IMR-90 (cell line): ENCODE measurements at regions not wholly inside any gene's neighbourhood (a gene's known extent, or its start where the extent isn't known, plus 50 kb on each side); places are given as distances from the start of the nearest gene placed in this dataset.

ENCODE experiments used
- ATAC-seq: fragments of 200-7000 bp; cut with Tn5 transposase; 2 replicates; pipeline ENCODE4 v1.9.1; 2020; ENCODE audit warnings: low read depth, mild to moderate bottlenecking, moderate library complexity
- BruUV-seq: library from RNA; stranded (reverse); fragments of 400-500 nt; replicated peaks from 2 replicates; lab custom pipeline; 2021; lab: Mats Ljungman, UMichigan
- CTCF ChIA-PET: fragments of 300-600 bp; formaldehyde crosslinking; extraction: SDS; loops from one replicate; lab custom pipeline; 2021; ENCODE audit warnings: antibody characterized with exemption; lab: Yijun Ruan, JAX
- POLR2A ChIA-PET: fragments of 300-600 bp; sonication (Branson Sonifier 250); formaldehyde crosslinking; loops from one replicate; lab custom pipeline; 2022; ENCODE audit warnings: antibody characterized with exemption; ENCODE audit not compliant: unreplicated experiment; lab: Charles Lee
- DNase-seq: peaks from one replicate; pipeline ENCODE4 v3.0.0; 2013
- H2AFZ ChIP-seq: replicated peaks from 2 replicates; pipeline ENCODE3; 2013; ENCODE audit warnings: low read length, mild to moderate bottlenecking; ENCODE audit not compliant: poor library complexity
- H2AK5ac ChIP-seq: 2 replicates; pipeline ENCODE4 v1.6.1; 2013; ENCODE audit warnings: low read depth, low read length, inconsistent platforms
- H2AK9ac ChIP-seq: replicated peaks from 2 replicates; pipeline ENCODE3; 2013; ENCODE audit warnings: mild to moderate bottlenecking, low read depth, low read length, moderate library complexity; ENCODE audit not compliant: poor library complexity
- H2BK120ac ChIP-seq: 2 replicates; pipeline ENCODE4 v1.6.1; 2013; ENCODE audit warnings: low read depth, low read length, inconsistent platforms
- H2BK15ac ChIP-seq: 3 replicates; pipeline ENCODE4 v1.6.1; 2013; ENCODE audit warnings: low read depth, low read length, inconsistent platforms
- H2BK20ac ChIP-seq: 2 replicates; pipeline ENCODE4 v1.6.1; 2013; ENCODE audit warnings: low read depth, mild to moderate bottlenecking, inconsistent platforms, low read length, moderate library complexity
- H2BK5ac ChIP-seq: 2 replicates; pipeline ENCODE4 v1.6.1; 2013; ENCODE audit warnings: mild to moderate bottlenecking, low read depth, low read length, inconsistent platforms; ENCODE audit not compliant: poor library complexity, severe bottlenecking
- H3K14ac ChIP-seq: replicated peaks from 2 replicates; pipeline ENCODE4 v1.6.1; 2013; ENCODE audit warnings: low read depth, low read length, inconsistent platforms
- H3K18ac ChIP-seq: 2 replicates; pipeline ENCODE4 v1.6.1; 2013; ENCODE audit warnings: low read depth, low read length, control low read depth
- H3K23ac ChIP-seq: 2 replicates; pipeline ENCODE4 v1.6.1; 2013; ENCODE audit warnings: low read depth, low read length, inconsistent platforms
- H3K27ac ChIP-seq: 2 replicates; pipeline ENCODE4 v1.5.1; 2013; ENCODE audit warnings: mild to moderate bottlenecking, control low read depth, low read length; ENCODE audit not compliant: insufficient read depth
- H3K27me3 ChIP-seq: 2 replicates; pipeline ENCODE4 v1.6.1; 2013; ENCODE audit warnings: low read length; ENCODE audit not compliant: control insufficient read depth, insufficient read depth
- H3K36me3 ChIP-seq: 2 replicates; pipeline ENCODE4 v1.6.1; 2013; ENCODE audit warnings: low read length, mixed read lengths; ENCODE audit not compliant: control insufficient read depth, insufficient read depth
- H3K4ac ChIP-seq: 2 replicates; pipeline ENCODE4 v1.6.1; 2013; ENCODE audit warnings: low read depth, low read length, inconsistent platforms
- H3K4me1 ChIP-seq: 2 replicates; pipeline ENCODE4 v1.6.1; 2013; ENCODE audit warnings: low read length, mixed read lengths; ENCODE audit not compliant: control insufficient read depth, insufficient read depth
- H3K4me2 ChIP-seq: 2 replicates; pipeline ENCODE4 v1.6.1; 2013; ENCODE audit warnings: low read depth, mild to moderate bottlenecking, control low read depth, low read length, moderate library complexity
- H3K4me3 ChIP-seq: 2 replicates; pipeline ENCODE4 v1.5.1; 2013; ENCODE audit warnings: low read depth, mild to moderate bottlenecking, control low read depth, low read length, moderate library complexity; ENCODE audit not compliant: insufficient read depth
- H3K56ac ChIP-seq: 2 replicates; pipeline ENCODE4 v1.6.1; 2013; ENCODE audit warnings: low read length, inconsistent platforms; ENCODE audit not compliant: insufficient read depth; ENCODE audit errors: extremely low read depth
- H3K79me1 ChIP-seq, 2 experiments: 2 replicates each; pipeline ENCODE4 v1.6.1; 2013; ENCODE audit warnings: low read length in 2 of 2, inconsistent platforms in 1 of 2, low read depth in 1 of 2
- H3K9ac ChIP-seq: 2 replicates; pipeline ENCODE4 v1.6.1; 2013; ENCODE audit warnings: low read depth, low read length, control low read depth
- H3K9me1 ChIP-seq: 2 replicates; pipeline ENCODE4 v1.6.1; 2013; ENCODE audit warnings: low read length, inconsistent platforms; ENCODE audit not compliant: insufficient read depth
- H3K9me3 ChIP-seq: 2 replicates; pipeline ENCODE4 v1.6.1; 2013; ENCODE audit warnings: low read length; ENCODE audit not compliant: control insufficient read depth, insufficient read depth
- H4K20me1 ChIP-seq: 2 replicates; pipeline ENCODE4 v1.6.1; 2013; ENCODE audit warnings: low read length, inconsistent platforms; ENCODE audit not compliant: insufficient read depth
- H4K5ac ChIP-seq: 2 replicates; pipeline ENCODE4 v1.6.1; 2013; ENCODE audit warnings: mild to moderate bottlenecking, low read depth, low read length, control low read depth
- H4K8ac ChIP-seq, 2 experiments: 2 replicates each; pipeline ENCODE4 v1.6.1; 2013; ENCODE audit warnings: low read depth in 2 of 2, low read length in 2 of 2, control low read depth in 1 of 2, inconsistent platforms in 1 of 2
- H4K91ac ChIP-seq: 2 replicates; pipeline ENCODE4 v1.6.1; 2013; ENCODE audit warnings: low read depth, low read length, inconsistent platforms; ENCODE audit not compliant: insufficient read depth
- FOS ChIP-seq: fragments of 150-350 bp; IDR thresholded peaks from 2 replicates; pipeline ENCODE4 v1.6.1; 2016; ENCODE audit warnings: low read depth, low read length
- MXI1 ChIP-seq: IDR thresholded peaks from 2 replicates; pipeline ENCODE4 v1.6.1; 2012; ENCODE audit warnings: low read depth, mild to moderate bottlenecking, low read length, moderate library complexity, borderline replicate concordance
- WGBS, 2 experiments: methylation state at CpG; one replicate each; pipeline versions ENCODE4 v1.1.5 to v1.1.7; 2013; ENCODE audit warnings: missing lambda C conversion rate in 2 of 2; ENCODE audit not compliant: insufficient read length in 1 of 2; ENCODE audit errors: extremely low coverage in 2 of 2; 5-methylcytosine and 5-hydroxymethylcytosine counted together
- dilution Hi-C: fragments of 300-500 bp; cut with HindIII; formaldehyde crosslinking; loops from one replicate; pipeline ENCODE4 v1.14.3; 2018; ENCODE audit warnings: low sequenced_read_pairs; ENCODE audit not compliant: unreplicated experiment
- in situ Hi-C: fragments of 300-500 bp; cut with MboI; formaldehyde crosslinking; loops from 3 replicates; pipeline ENCODE4 v1.14.3; 2019; ENCODE audit warnings: low sequenced_read_pairs, inconsistent platforms, mixed read lengths
- intact Hi-C: fragments of 100-400 bp; cut with micrococcal nuclease; formaldehyde crosslinking; loops from 2 replicates; pipeline ENCODE4 v1.10.0; 2022

- no peak overlapping the region for H3K4me3 ChIP-seq
- H3K14ac ChIP-seq: no peak overlapping the region
These were observed 2046.8 kb downstream of the TP53TG3F start for GRCh38 chr16:35506018-35506897.

More at GRCh38 chr16:35506018-35506897, 2046.8 kb downstream of the TP53TG3F start:
- CTCF ChIA-PET: no interaction called here
- no peaks in the 10 kb centered on the region for H3K4me1 ChIP-seq
- H2AFZ ChIP-seq: no peak overlapping the region
- H3K23ac ChIP-seq: no peak overlapping the region
- intact Hi-C loops (no loop called here), dilution Hi-C loops (no loop called here), in situ Hi-C loops (no loop called here)
- no peaks in the 10 kb centered on the region for H3K79me1 ChIP-seq
- H3K9me1 ChIP-seq: no peaks in the 10 kb centered on the region
- H3K36me3 ChIP-seq: no peaks in the 10 kb centered on the region
- H3K18ac ChIP-seq: no peak overlapping the region
- no peak overlapping the region for H2AK9ac ChIP-seq
- no peak overlapping the region for H2BK120ac ChIP-seq
- H4K20me1 ChIP-seq: no peaks in the 10 kb centered on the region
- H3K27me3 ChIP-seq: no peaks in the 10 kb centered on the region
- no peak overlapping the region for H4K91ac ChIP-seq
- no peak overlapping the region for H2BK5ac ChIP-seq
- no peak for TF ChIP-seq MXI1
- TF ChIP-seq FOS: no peak
- H4K5ac ChIP-seq: no peak overlapping the region
- no peak overlapping the region for H2BK15ac ChIP-seq
- BruUV-seq: no TSS peak
- no peak overlapping the region for H3K4me2 ChIP-seq
- no peak overlapping the region for H3K56ac ChIP-seq
- no peak overlapping the region for H2BK20ac ChIP-seq
- ATAC-seq (no peak), DNase-seq (no peak)
- peaks cover 22% of the 10 kb centered on the region for H3K9me3 ChIP-seq
- no peak overlapping the region for H3K27ac ChIP-seq
- no peak overlapping the region for H2AK5ac ChIP-seq
- POLR2A ChIA-PET: no interaction called here
- no peak overlapping the region for H4K8ac ChIP-seq
- no peak overlapping the region for H3K4ac ChIP-seq
- no peak overlapping the region for H3K9ac ChIP-seq
- WGBS, 2 experiments: 36% methylated on average over 3 of the region's 51 CpGs; no CpG with 5 or more reads in 1 of the 2 experiments
